ENCODE measurements at regions not wholly inside any gene's neighbourhood (a gene's known extent, or its start where the extent isn't known, plus 50 kb on each side); places are given as distances from the start of the nearest gene placed in this dataset.

GRCh38 chr16:81185416-81185815 lies 53.1 kb upstream of the BCO1 start:
- H3K27me3 ChIP-seq (ENCODE audit: control insufficient read depth in 3 of 3, insufficient read depth in 3 of 3, low read length in 2 of 3): no peaks in the 10 kb centered on the region
- H3K9me3 ChIP-seq (ENCODE audit: control insufficient read depth in 4 of 4, insufficient read depth in 3 of 4, low read length in 3 of 4): no peaks in the 10 kb centered on the region
- no peak for TF ChIP-seq CTCF (IDR thresholded peaks at IDR 0.05; ENCODE audit: control extremely low read depth, extremely low read depth)
- no peak overlapping the region for H3K27ac ChIP-seq (ENCODE audit: low read depth in 1 of 2, low read length in 1 of 2)
- ATAC-seq (ENCODE audit: insufficient read depth, low FRiP score) (no peak), DNase-seq (no peak)
- no peak overlapping the region for H3K9ac ChIP-seq (ENCODE audit: insufficient read depth in 1 of 2, low read length in 2 of 2)
- no peak overlapping the region for H3K4me3 ChIP-seq
- H3K4me1 ChIP-seq (ENCODE audit: control insufficient read depth in 5 of 5, insufficient read depth in 5 of 5, low read length in 5 of 5): peaks cover 0 to 21% (median 2%) of the 10 kb centered on the region in 5 donors
- WGBS, 2 donors: 83 to 93% methylated on average over 10 of the region's 10 CpGs
- no peaks in the 10 kb centered on the region for H3K36me3 ChIP-seq (ENCODE audit: control insufficient read depth in 4 of 4, insufficient read depth in 4 of 4, low read length in 4 of 4)

- Histone ChIP-seq H3K36me3 (ENCODE audit: control insufficient read depth in 4 of 4, insufficient read depth in 4 of 4, low read length in 4 of 4) (no peaks in the 10 kb centered on the region), H3K9ac (ENCODE audit: insufficient read depth in 1 of 2, low read length in 2 of 2) (no peak overlapping the region), H3K4me1 (ENCODE audit: control insufficient read depth in 5 of 5, insufficient read depth in 5 of 5, low read length in 5 of 5) (peaks cover 0 to 3% (median 0%) of the 10 kb centered on the region in 5 donors), H3K27ac (ENCODE audit: low read depth in 1 of 2, low read length in 1 of 2) (peak overlapping the region; percentile 17 to 71), H3K9me3 (ENCODE audit: control insufficient read depth in 4 of 4, insufficient read depth in 3 of 4, low read length in 3 of 4) (no peaks in the 10 kb centered on the region), H3K4me3 (no peak overlapping the region), H3K27me3 (ENCODE audit: control insufficient read depth in 3 of 3, insufficient read depth in 3 of 3, low read length in 2 of 3) (no peaks in the 10 kb centered on the region)
- peak; percentile 75 to 87 (median 83) for DNase-seq
- ATAC-seq (ENCODE audit: insufficient read depth, low FRiP score): peak; percentile 83
- WGBS, 2 donors: 29 to 37% methylated on average over 13 of the region's 13 CpGs
- TF ChIP-seq CTCF (IDR thresholded peaks at IDR 0.05; ENCODE audit: control extremely low read depth, extremely low read depth): no peak
Observed at GRCh38 chr16:81181013-81181720, 57.3 kb upstream of the BCO1 start.

- Histone ChIP-seq H3K27me3 (ENCODE audit: control insufficient read depth in 3 of 3, insufficient read depth in 3 of 3, low read length in 2 of 3) (no peaks in the 10 kb centered on the region), H3K4me3 (no peak overlapping the region), H3K9me3 (ENCODE audit: control insufficient read depth in 4 of 4, insufficient read depth in 3 of 4, low read length in 3 of 4) (no peaks in the 10 kb centered on the region), H3K27ac (ENCODE audit: low read depth in 1 of 2, low read length in 1 of 2) (peak overlapping the region; percentile 17 to 22), H3K36me3 (ENCODE audit: control insufficient read depth in 4 of 4, insufficient read depth in 4 of 4, low read length in 4 of 4) (no peaks in the 10 kb centered on the region), H3K4me1 (ENCODE audit: control insufficient read depth in 5 of 5, insufficient read depth in 5 of 5, low read length in 5 of 5) (peaks cover 0 to 3% (median 0%) of the 10 kb centered on the region in 5 donors), H3K9ac (ENCODE audit: insufficient read depth in 1 of 2, low read length in 2 of 2) (no peak overlapping the region)
- no peak for DNase-seq
- 73 to 76% methylated on average over 6 of the region's 6 CpGs for WGBS, 2 donors
- no peak for TF ChIP-seq CTCF (IDR thresholded peaks at IDR 0.05; ENCODE audit: control extremely low read depth, extremely low read depth)
- ATAC-seq (ENCODE audit: insufficient read depth, low FRiP score): no peak
Observed at GRCh38 chr16:81180578-81180977, 57.9 kb upstream of the BCO1 start.

GRCh38 chr16:81179219-81179618 lies 59.3 kb upstream of the BCO1 start:
- Histone ChIP-seq H3K9me3 (ENCODE audit: control insufficient read depth in 4 of 4, insufficient read depth in 3 of 4, low read length in 3 of 4) (no peaks in the 10 kb centered on the region), H3K27me3 (ENCODE audit: control insufficient read depth in 3 of 3, insufficient read depth in 3 of 3, low read length in 2 of 3) (no peaks in the 10 kb centered on the region), H3K4me1 (ENCODE audit: control insufficient read depth in 5 of 5, insufficient read depth in 5 of 5, low read length in 5 of 5) (peaks cover 0 to 3% (median 0%) of the 10 kb centered on the region in 5 donors), H3K4me3 (no peak overlapping the region), H3K27ac (ENCODE audit: low read depth in 1 of 2, low read length in 1 of 2) (no peak overlapping the region), H3K9ac (ENCODE audit: insufficient read depth in 1 of 2, low read length in 2 of 2) (no peak overlapping the region), H3K36me3 (ENCODE audit: control insufficient read depth in 4 of 4, insufficient read depth in 4 of 4, low read length in 4 of 4) (no peaks in the 10 kb centered on the region)
- no peak for TF ChIP-seq CTCF (IDR thresholded peaks at IDR 0.05; ENCODE audit: control extremely low read depth, extremely low read depth)
- ATAC-seq (ENCODE audit: insufficient read depth, low FRiP score) (no peak), DNase-seq (no peak)
- WGBS, 2 donors: 86 to 88% methylated on average over 7 of the region's 7 CpGs

All from lung (tissue), 11 donors.